Left lobe of liver (tissue), 2 donors: ENCODE measurements at regions not wholly inside any gene's neighbourhood (a gene's known extent, or its start where the extent isn't known, plus 50 kb on each side); places are given as distances from the start of the nearest gene placed in this dataset.
A peak's percentile ranks its signal among the peaks of the same experiment; 100 is the strongest.
"Not testable (repeated sequence)": the region's sequence is repeated elsewhere in the genome, so short reads cannot be mapped to it uniquely, and the experiment has no call there.

Experiments used
- ATAC-seq: fragments of 200-7000 bp; cut with Tn5 transposase; one replicate; pipeline ENCODE4 v1.9.1; 2020; ENCODE audit warnings: mild to moderate bottlenecking, moderate library complexity
- DNase-seq: peaks from one replicate; pipeline ENCODE4 v3.0.0-alpha.2; 2020; ENCODE audit warnings: low spot score
- donor health status: DM: no; HTN: no; CAD: no; lungs with moderate emphysema.
- donor health status: DM: no; HTN: yes; CAD: no.

- DNase-seq: not testable (repeated sequence)
These were observed 131.8 kb downstream of the KDR start for GRCh38 chr4:54993473-54994026.

GRCh38 chr4:54992266-54992665 is 133.1 kb downstream of the KDR start:
- ATAC-seq (no peak), DNase-seq (no peak)

More at GRCh38 chr4:54993473-54994026, 131.8 kb downstream of the KDR start:
- not testable (repeated sequence) for ATAC-seq

- DNase-seq (no peak), ATAC-seq (no peak)
These were observed 136.7 kb downstream of the KDR start for GRCh38 chr4:54988655-54989054.

- ATAC-seq (no peak), DNase-seq (no peak)
These were observed 139.1 kb downstream of the KDR start for GRCh38 chr4:54986095-54986846.

GRCh38 chr4:54976682-54977081 is 148.7 kb downstream of the KDR start:
- no peak for ATAC-seq
- DNase-seq: no peak

- no peak for ATAC-seq
- no peak for DNase-seq
These were observed 149.4 kb downstream of the KDR start for GRCh38 chr4:54976031-54976430.

- ATAC-seq: no peak
These were observed 151.6 kb downstream of the KDR start for GRCh38 chr4:54973784-54974183.

GRCh38 chr4:54971474-54971950 is 153.9 kb downstream of the KDR start:
- DNase-seq (no peak), ATAC-seq (peak; percentile 83)

More at GRCh38 chr4:54973784-54974183, 151.6 kb downstream of the KDR start:
- no peak for DNase-seq

- no peak for ATAC-seq
- no peak for DNase-seq
These were observed 158.1 kb downstream of the KDR start for GRCh38 chr4:54967289-54967688.

GRCh38 chr4:54961357-54961975 is 163.9 kb downstream of the KDR start:
- peak; percentile 50 for ATAC-seq
- DNase-seq: no peak

- DNase-seq (no peak), ATAC-seq (no peak)
These were observed 165.7 kb downstream of the KDR start for GRCh38 chr4:54959651-54960116.

GRCh38 chr4:54959131-54959530 is 166.3 kb downstream of the KDR start:
- DNase-seq: no peak
- no peak for ATAC-seq

- no peak for ATAC-seq
- no peak for DNase-seq
These were observed 167.2 kb downstream of the KDR start for GRCh38 chr4:54958236-54958635.

- DNase-seq: no peak
- ATAC-seq: peak; percentile 38
These were observed 170.6 kb downstream of the KDR start for GRCh38 chr4:54954656-54955388.

- ATAC-seq (no peak), DNase-seq (no peak)
These were observed 178.7 kb downstream of the KDR start for GRCh38 chr4:54946741-54947140.

GRCh38 chr4:54945838-54946237 is 179.6 kb downstream of the KDR start:
- DNase-seq (no peak), ATAC-seq (no peak)

GRCh38 chr4:54942721-54943120 is 182.7 kb downstream of the KDR start:
- no peak for DNase-seq
- no peak for ATAC-seq

GRCh38 chr4:54941994-54942552 is 183.3 kb downstream of the KDR start:
- ATAC-seq (peak; percentile 34), DNase-seq (no peak)

GRCh38 chr4:54940996-54941865 is 184.2 kb downstream of the KDR start:
- no peak for DNase-seq
- no peak for ATAC-seq

GRCh38 chr4:54937501-54937900 is 187.9 kb downstream of the KDR start:
- ATAC-seq (no peak), DNase-seq (no peak)
